HG03064 (cell line): ENCODE measurements at regions not wholly inside any gene's neighbourhood (a gene's known extent, or its start where the extent isn't known, plus 50 kb on each side); places are given as distances from the start of the nearest gene placed in this dataset.

ENCODE experiments used
- ATAC-seq: cut with Tn5 transposase; IDR thresholded peaks from one replicate; pipeline ENCODE4 v1.9.1; 2021; ENCODE audit warnings: low read depth; ENCODE audit not compliant: unreplicated experiment

GRCh38 chr4:60249784-60250183, 950.3 kb upstream of the ADGRL3 start:
- no peak for ATAC-seq

- no peak for ATAC-seq
Observed at GRCh38 chr4:60250657-60251056, 949.5 kb upstream of the ADGRL3 start.

- no peak for ATAC-seq
Observed at GRCh38 chr4:60259781-60260180, 940.3 kb upstream of the ADGRL3 start.

GRCh38 chr4:60266505-60266904, 933.6 kb upstream of the ADGRL3 start:
- no peak for ATAC-seq

GRCh38 chr4:60296386-60296785, 903.7 kb upstream of the ADGRL3 start:
- no peak for ATAC-seq

GRCh38 chr4:60313611-60314178, 886.4 kb upstream of the ADGRL3 start:
- ATAC-seq = no peak

GRCh38 chr4:60314416-60314815, 885.7 kb upstream of the ADGRL3 start:
- ATAC-seq = no peak

GRCh38 chr4:60315586-60315985, 884.5 kb upstream of the ADGRL3 start:
- ATAC-seq = no peak

GRCh38 chr4:60326735-60327134, 873.4 kb upstream of the ADGRL3 start:
- no peak for ATAC-seq

GRCh38 chr4:60327651-60328050, 872.5 kb upstream of the ADGRL3 start:
- ATAC-seq = no peak

GRCh38 chr4:60344908-60345307, 855.2 kb upstream of the ADGRL3 start:
- no peak for ATAC-seq

- ATAC-seq = no peak
Observed at GRCh38 chr4:60345392-60345791, 854.7 kb upstream of the ADGRL3 start.

- no peak for ATAC-seq
Observed at GRCh38 chr4:60359746-60360367, 840.3 kb upstream of the ADGRL3 start.

- ATAC-seq = no peak
Observed at GRCh38 chr4:60365176-60365575, 835.0 kb upstream of the ADGRL3 start.

- no peak for ATAC-seq
Observed at GRCh38 chr4:60366661-60367060, 833.5 kb upstream of the ADGRL3 start.

GRCh38 chr4:60368986-60369385, 831.1 kb upstream of the ADGRL3 start:
- no peak for ATAC-seq

- no peak for ATAC-seq
Observed at GRCh38 chr4:60378010-60378409, 822.1 kb upstream of the ADGRL3 start.

GRCh38 chr4:60384516-60384915, 815.6 kb upstream of the ADGRL3 start:
- ATAC-seq = no peak

GRCh38 chr4:60389633-60390032, 810.5 kb upstream of the ADGRL3 start:
- ATAC-seq = no peak

- no peak for ATAC-seq
Observed at GRCh38 chr4:60396341-60397049, 803.6 kb upstream of the ADGRL3 start.

- no peak for ATAC-seq
Observed at GRCh38 chr4:60400593-60400992, 799.5 kb upstream of the ADGRL3 start.

- ATAC-seq = no peak
Observed at GRCh38 chr4:60404027-60404426, 796.1 kb upstream of the ADGRL3 start.
